Lung (tissue), 11 donors: ENCODE measurements at regions not wholly inside any gene's neighbourhood (a gene's known extent, or its start where the extent isn't known, plus 50 kb on each side); places are given as distances from the start of the nearest gene placed in this dataset.

Source experiments
- ATAC-seq: fragments of 200-7000 bp; cut with Tn5 transposase; one replicate; pipeline ENCODE4 v1.9.1; 2020; ENCODE audit warnings: moderate number of reproducible peaks; ENCODE audit not compliant: insufficient read depth, low FRiP score
- DNase-seq, 3 donors: peaks; one replicate each; pipeline ENCODE4 v3.0.0-alpha.2; 2013 to 2017
- H3K27ac ChIP-seq, 2 donors: one replicate each; pipeline ENCODE4 v1.5.1; 2013; ENCODE audit warnings: mild to moderate bottlenecking in 2 of 2, moderate library complexity in 2 of 2, control low read depth in 1 of 2, inconsistent platforms in 1 of 2, low read depth in 1 of 2, low read length in 1 of 2
- H3K27me3 ChIP-seq, 3 donors: one replicate each; pipeline ENCODE4 v1.5.1; 2013; ENCODE audit warnings: low read length in 2 of 3; ENCODE audit not compliant: control insufficient read depth in 3 of 3, insufficient read depth in 3 of 3
- H3K36me3 ChIP-seq, 4 donors: one replicate each; pipeline ENCODE4 v1.5.1; 2013; ENCODE audit warnings: low read length in 4 of 4, mild to moderate bottlenecking in 1 of 4, moderate library complexity in 1 of 4; ENCODE audit not compliant: control insufficient read depth in 4 of 4, insufficient read depth in 4 of 4
- H3K4me1 ChIP-seq, 5 donors: one replicate each; pipeline ENCODE4 v1.5.1; 2013; ENCODE audit warnings: low read length in 5 of 5, mild to moderate bottlenecking in 2 of 5, moderate library complexity in 1 of 5; ENCODE audit not compliant: control insufficient read depth in 5 of 5, insufficient read depth in 5 of 5
- H3K4me3 ChIP-seq: one replicate; pipeline ENCODE4 v1.5.1; 2013; ENCODE audit warnings: mild to moderate bottlenecking, control low read depth, moderate library complexity
- H3K9ac ChIP-seq, 2 donors: one replicate each; pipeline ENCODE4 v1.5.1; 2013; ENCODE audit warnings: low read length in 2 of 2, control low read depth in 1 of 2; ENCODE audit not compliant: insufficient read depth in 1 of 2
- H3K9me3 ChIP-seq, 4 donors: one replicate each; pipeline ENCODE4 v1.5.1; 2013; ENCODE audit warnings: low read length in 3 of 4, mild to moderate bottlenecking in 1 of 4, moderate library complexity in 1 of 4; ENCODE audit not compliant: control insufficient read depth in 4 of 4, insufficient read depth in 3 of 4
- WGBS, 2 donors: extraction: QIAGEN DNeasy Blood & Tissue Kit; methylation state at CpG; one replicate each; pipeline ENCODE4 v1.1.7; 2013; 5-methylcytosine and 5-hydroxymethylcytosine counted together
- TF ChIP-seq, protein P1 (sequence below): IDR thresholded peaks from 2 replicates; pipeline ENCODE4 v1.5.1; 2012; ENCODE audit warnings: mild to moderate bottlenecking; ENCODE audit errors: control extremely low read depth, extremely low read depth
- donor health status: control.
- donor health status: control.
- donor health status: Bipolar disorder and iron deficiency.
- donor health status: healthy.
- donor health status: DM: yes; HTN: yes; CAD: no.

DNA sequence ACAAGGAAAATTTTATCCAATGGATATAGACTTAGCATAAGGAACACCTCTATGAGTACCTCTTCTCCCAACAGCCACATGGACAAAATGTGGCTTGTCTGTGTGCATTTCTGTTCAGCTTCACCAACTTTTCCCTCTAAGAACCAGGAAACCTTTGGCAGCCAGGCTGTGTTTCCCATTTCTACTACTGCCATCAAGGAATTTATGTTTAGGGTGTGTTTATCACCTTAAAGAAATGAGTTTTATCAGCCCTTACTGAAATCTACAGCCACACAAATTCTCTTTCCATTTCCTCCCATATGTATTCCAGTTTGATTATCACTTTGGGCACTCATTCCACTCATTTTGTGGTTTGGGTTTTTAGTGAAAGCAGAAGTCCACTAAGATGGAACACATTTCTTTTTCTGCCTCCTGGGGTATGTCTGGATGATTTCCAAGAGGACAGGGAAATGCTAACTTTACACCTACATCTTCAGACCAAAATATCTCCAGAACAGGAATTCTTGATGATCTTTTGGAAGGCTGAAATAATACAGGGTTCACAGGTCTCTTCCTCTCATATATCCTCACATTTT is 82.6 kb upstream of the MAOA start:
- TF ChIP-seq, protein P1, sequence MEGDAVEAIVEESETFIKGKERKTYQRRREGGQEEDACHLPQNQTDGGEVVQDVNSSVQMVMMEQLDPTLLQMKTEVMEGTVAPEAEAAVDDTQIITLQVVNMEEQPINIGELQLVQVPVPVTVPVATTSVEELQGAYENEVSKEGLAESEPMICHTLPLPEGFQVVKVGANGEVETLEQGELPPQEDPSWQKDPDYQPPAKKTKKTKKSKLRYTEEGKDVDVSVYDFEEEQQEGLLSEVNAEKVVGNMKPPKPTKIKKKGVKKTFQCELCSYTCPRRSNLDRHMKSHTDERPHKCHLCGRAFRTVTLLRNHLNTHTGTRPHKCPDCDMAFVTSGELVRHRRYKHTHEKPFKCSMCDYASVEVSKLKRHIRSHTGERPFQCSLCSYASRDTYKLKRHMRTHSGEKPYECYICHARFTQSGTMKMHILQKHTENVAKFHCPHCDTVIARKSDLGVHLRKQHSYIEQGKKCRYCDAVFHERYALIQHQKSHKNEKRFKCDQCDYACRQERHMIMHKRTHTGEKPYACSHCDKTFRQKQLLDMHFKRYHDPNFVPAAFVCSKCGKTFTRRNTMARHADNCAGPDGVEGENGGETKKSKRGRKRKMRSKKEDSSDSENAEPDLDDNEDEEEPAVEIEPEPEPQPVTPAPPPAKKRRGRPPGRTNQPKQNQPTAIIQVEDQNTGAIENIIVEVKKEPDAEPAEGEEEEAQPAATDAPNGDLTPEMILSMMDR = no peak
- H3K36me3 ChIP-seq = no peaks in the 10 kb centered on the region
- DNase-seq (no peak), ATAC-seq (no peak)
- peaks cover 0 to 9% (median 7%) of the 10 kb centered on the region in 3 donors for H3K27me3 ChIP-seq
- H3K4me3 ChIP-seq = no peak overlapping the region
- H3K27ac ChIP-seq = no peak overlapping the region
- H3K9me3 ChIP-seq = no peaks in the 10 kb centered on the region
- H3K4me1 ChIP-seq = no peaks in the 10 kb centered on the region
- H3K9ac ChIP-seq = no peak overlapping the region

- TF ChIP-seq, protein P1 = no peak
- Histone ChIP-seq H3K9me3 (no peaks in the 10 kb centered on the region), H3K27me3 (peaks cover 2 to 15% (median 3%) of the 10 kb centered on the region in 3 donors), H3K36me3 (no peaks in the 10 kb centered on the region), H3K9ac (no peak overlapping the region), H3K4me3 (no peak overlapping the region), H3K4me1 (no peaks in the 10 kb centered on the region), H3K27ac (no peak overlapping the region)
- no peak for ATAC-seq
- no peak for DNase-seq
- WGBS, 2 donors = 83 to 98% methylated on average over 4 of the region's 4 CpGs
These were observed 75.5 kb upstream of the MAOA start for GRCh38 chrX:43580621-43581020.

GRCh38 chrX:43581167-43581566 is 74.9 kb upstream of the MAOA start:
- H3K4me3 ChIP-seq = no peak overlapping the region
- no peaks in the 10 kb centered on the region for H3K4me1 ChIP-seq
- TF ChIP-seq, protein P1 = no peak
- whole genome bisulfite sequencing, 2 donors = 67 to 92% methylated on average over 2 of the region's 2 CpGs
- no peak overlapping the region for H3K27ac ChIP-seq
- no peak for DNase-seq
- no peaks in the 10 kb centered on the region for H3K36me3 ChIP-seq
- H3K9me3 ChIP-seq = no peaks in the 10 kb centered on the region
- H3K27me3 ChIP-seq = peaks cover 2 to 17% (median 3%) of the 10 kb centered on the region in 3 donors
- H3K9ac ChIP-seq = no peak overlapping the region
- ATAC-seq = no peak

- TF ChIP-seq, protein P1 = no peak
- Histone ChIP-seq H3K9me3 (no peaks in the 10 kb centered on the region), H3K4me3 (no peak overlapping the region), H3K36me3 (no peaks in the 10 kb centered on the region), H3K9ac (no peak overlapping the region), H3K4me1 (no peaks in the 10 kb centered on the region), H3K27ac (no peak overlapping the region), H3K27me3 (peaks cover 2 to 17% (median 3%) of the 10 kb centered on the region in 3 donors)
- WGBS, 2 donors = 60 to 69% methylated on average over 5 of the region's 5 CpGs
- DNase-seq (no peak), ATAC-seq (no peak)
These were observed 74.1 kb upstream of the MAOA start for GRCh38 chrX:43581888-43582539.
